Endodermal cell (in vitro differentiated cells): ENCODE measurements at regions not wholly inside any gene's neighbourhood (a gene's known extent, or its start where the extent isn't known, plus 50 kb on each side); places are given as distances from the start of the nearest gene placed in this dataset.

Experiments
- DNase-seq: peaks from one replicate; pipeline ENCODE4 v3.0.0-alpha.2; 2017
- H3K27ac ChIP-seq: 2 replicates; pipeline ENCODE4 v1.5.1; 2013; ENCODE audit warnings: mild to moderate bottlenecking, low read depth, low read length, moderate library complexity
- H3K27me3 ChIP-seq: 2 replicates; pipeline ENCODE4 v1.6.1; 2013; ENCODE audit warnings: mild to moderate bottlenecking, low read length, moderate library complexity; ENCODE audit not compliant: insufficient read depth, control insufficient read depth, poor library complexity, severe bottlenecking
- H3K36me3 ChIP-seq: 2 replicates; pipeline ENCODE4 v1.7.0; 2013; ENCODE audit warnings: mild to moderate bottlenecking, low read length, moderate library complexity; ENCODE audit not compliant: control insufficient read depth, insufficient read depth
- H3K4me1 ChIP-seq: one replicate; pipeline ENCODE4 v1.7.0; 2013; ENCODE audit warnings: low read length; ENCODE audit not compliant: control insufficient read depth, insufficient read depth
- H3K4me3 ChIP-seq: 2 replicates; pipeline ENCODE4 v1.5.1; 2013; ENCODE audit warnings: mild to moderate bottlenecking, low read length, moderate library complexity
- H3K9ac ChIP-seq: 2 replicates; pipeline ENCODE4 v1.6.1; 2013; ENCODE audit warnings: mild to moderate bottlenecking, low read length, moderate library complexity; ENCODE audit not compliant: poor library complexity, severe bottlenecking; ENCODE audit errors: extremely low read depth
- H3K9me3 ChIP-seq: 2 replicates; pipeline ENCODE4 v1.6.1; 2013; ENCODE audit warnings: mild to moderate bottlenecking, low read length, moderate library complexity; ENCODE audit not compliant: control insufficient read depth
- H3K27ac Mint-ChIP-seq: 2 replicates; pipeline ENCODE4 v1.8.0; 2020; ENCODE audit warnings: mixed read lengths
- H3K27me3 Mint-ChIP-seq: 2 replicates; pipeline ENCODE4 v1.8.0; 2021; ENCODE audit warnings: mild to moderate bottlenecking, mixed read lengths; ENCODE audit not compliant: insufficient read depth
- H3K36me3 Mint-ChIP-seq: 2 replicates; pipeline ENCODE4 v1.8.0; 2020; ENCODE audit warnings: low read depth, mixed read lengths
- H3K4me1 Mint-ChIP-seq: 2 replicates; pipeline ENCODE4 v1.8.0; 2020; ENCODE audit warnings: mixed read lengths
- H3K4me3 Mint-ChIP-seq: 2 replicates; pipeline ENCODE4 v1.8.0; 2020; ENCODE audit warnings: mild to moderate bottlenecking, moderate library complexity, mixed read lengths
- H3K9me3 Mint-ChIP-seq: 2 replicates; pipeline ENCODE4 v1.8.0; 2020; ENCODE audit warnings: mild to moderate bottlenecking, mixed read lengths
- CTCF ChIP-seq: fragments of 200-600 bp; sonication (generic); conservative IDR thresholded peaks from 2 replicates; pipeline ENCODE4 v1.5.0; 2021; ENCODE audit warnings: antibody characterized with exemption, mild to moderate bottlenecking
- WGBS, 2 experiments: methylation state at CpG; one replicate each; pipeline versions ENCODE4 v1.1.5 to v1.1.7; 2013; ENCODE audit warnings: missing lambda C conversion rate in 2 of 2, mixed read lengths in 1 of 2; ENCODE audit not compliant: insufficient coverage in 1 of 2, insufficient read length in 1 of 2; 5-methylcytosine and 5-hydroxymethylcytosine counted together

GRCh38 chr3:77915336-77915735 lies 875.4 kb downstream of the ROBO2 start:
- peaks cover 15% of the 10 kb centered on the region for H3K9me3 ChIP-seq
- H3K4me3 ChIP-seq = no peak overlapping the region
- Mint-ChIP-seq H3K27me3 (no peaks in the 10 kb centered on the region), H3K9me3 (peaks cover 10% of the 10 kb centered on the region), H3K4me1 (no peaks in the 10 kb centered on the region), H3K27ac (no peak overlapping the region), H3K36me3 (no peaks in the 10 kb centered on the region), H3K4me3 (no peak overlapping the region)
- no peaks in the 10 kb centered on the region for H3K27me3 ChIP-seq
- H3K9ac ChIP-seq = no peak overlapping the region
- no peak for DNase-seq
- H3K4me1 ChIP-seq = no peaks in the 10 kb centered on the region
- H3K27ac ChIP-seq = no peak overlapping the region
- 92% methylated on average over 2 of the region's 2 CpGs; no CpG with 5 or more reads in 1 of the 2 experiments for WGBS, 2 experiments
- no peak for TF ChIP-seq CTCF
- no peaks in the 10 kb centered on the region for H3K36me3 ChIP-seq

GRCh38 chr3:77917225-77917624 lies 877.3 kb downstream of the ROBO2 start:
- H3K27me3 ChIP-seq = no peaks in the 10 kb centered on the region
- Mint-ChIP-seq H3K27ac (no peak overlapping the region), H3K4me3 (no peak overlapping the region), H3K4me1 (no peaks in the 10 kb centered on the region), H3K27me3 (no peaks in the 10 kb centered on the region), H3K36me3 (no peaks in the 10 kb centered on the region), H3K9me3 (peaks cover 28% of the 10 kb centered on the region)
- no peak overlapping the region for H3K4me3 ChIP-seq
- DNase-seq = no peak
- WGBS, 2 experiments = 96% methylated on average over 2 of the region's 2 CpGs; no CpG with 5 or more reads in 1 of the 2 experiments
- no peaks in the 10 kb centered on the region for H3K4me1 ChIP-seq
- no peak for TF ChIP-seq CTCF
- H3K36me3 ChIP-seq = no peaks in the 10 kb centered on the region
- peaks cover 25% of the 10 kb centered on the region for H3K9me3 ChIP-seq
- H3K9ac ChIP-seq = no peak overlapping the region
- H3K27ac ChIP-seq = no peak overlapping the region

DNA sequence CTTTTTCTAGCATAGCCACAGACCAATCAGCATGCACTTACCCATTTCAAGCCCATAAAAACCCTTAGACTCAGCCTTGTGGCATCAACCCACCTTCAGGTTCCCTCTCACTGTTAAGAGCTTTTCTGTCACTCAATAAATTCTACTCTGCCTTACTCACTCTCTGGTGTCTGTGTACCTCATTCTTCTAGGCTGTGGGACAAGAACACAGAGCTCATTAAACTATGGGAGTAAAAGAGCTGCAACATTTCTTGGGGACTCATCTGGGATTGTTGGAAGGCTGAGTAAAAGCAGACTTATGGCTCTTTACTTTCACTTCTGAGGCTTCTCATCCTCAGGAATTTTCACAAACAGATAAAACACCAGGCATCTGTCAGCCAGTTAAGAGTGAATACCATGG lies 879.3 kb downstream of the ROBO2 start:
- Histone ChIP-seq H3K9ac (no peak overlapping the region), H3K4me1 (no peaks in the 10 kb centered on the region), H3K27ac (no peak overlapping the region), H3K4me3 (no peak overlapping the region), H3K36me3 (no peaks in the 10 kb centered on the region), H3K27me3 (no peaks in the 10 kb centered on the region), H3K9me3 (peaks cover 29% of the 10 kb centered on the region)
- no peak for DNase-seq
- Mint-ChIP-seq H3K36me3 (no peaks in the 10 kb centered on the region), H3K9me3 (peaks cover 32% of the 10 kb centered on the region), H3K4me1 (no peaks in the 10 kb centered on the region), H3K27me3 (no peaks in the 10 kb centered on the region), H3K4me3 (no peak overlapping the region), H3K27ac (no peak overlapping the region)
- TF ChIP-seq CTCF = no peak
